ENCODE measurements at regions not wholly inside any gene's neighbourhood (a gene's known extent, or its start where the extent isn't known, plus 50 kb on each side); places are given as distances from the start of the nearest gene placed in this dataset.

DNA sequence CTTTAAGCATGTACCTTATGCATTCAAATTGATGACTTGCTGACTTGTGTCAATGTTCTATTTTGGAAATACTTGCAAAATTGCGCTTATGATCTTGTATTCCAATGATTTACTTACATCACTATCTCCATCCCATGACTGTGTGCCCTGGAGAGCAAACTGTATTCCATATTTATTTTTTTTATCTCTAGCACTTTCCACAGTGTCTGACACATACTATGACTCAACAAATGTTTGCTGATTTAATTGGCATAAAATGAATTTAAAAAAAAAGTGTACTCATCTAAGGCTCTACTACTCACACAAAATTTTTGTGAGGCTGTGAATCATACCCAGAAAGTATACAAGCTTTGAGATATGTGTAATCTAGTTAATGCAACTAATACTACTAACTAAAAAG is 1066.8 kb upstream of the ADGRL3 start (continued):
- TF ChIP-seq, protein P1, sequence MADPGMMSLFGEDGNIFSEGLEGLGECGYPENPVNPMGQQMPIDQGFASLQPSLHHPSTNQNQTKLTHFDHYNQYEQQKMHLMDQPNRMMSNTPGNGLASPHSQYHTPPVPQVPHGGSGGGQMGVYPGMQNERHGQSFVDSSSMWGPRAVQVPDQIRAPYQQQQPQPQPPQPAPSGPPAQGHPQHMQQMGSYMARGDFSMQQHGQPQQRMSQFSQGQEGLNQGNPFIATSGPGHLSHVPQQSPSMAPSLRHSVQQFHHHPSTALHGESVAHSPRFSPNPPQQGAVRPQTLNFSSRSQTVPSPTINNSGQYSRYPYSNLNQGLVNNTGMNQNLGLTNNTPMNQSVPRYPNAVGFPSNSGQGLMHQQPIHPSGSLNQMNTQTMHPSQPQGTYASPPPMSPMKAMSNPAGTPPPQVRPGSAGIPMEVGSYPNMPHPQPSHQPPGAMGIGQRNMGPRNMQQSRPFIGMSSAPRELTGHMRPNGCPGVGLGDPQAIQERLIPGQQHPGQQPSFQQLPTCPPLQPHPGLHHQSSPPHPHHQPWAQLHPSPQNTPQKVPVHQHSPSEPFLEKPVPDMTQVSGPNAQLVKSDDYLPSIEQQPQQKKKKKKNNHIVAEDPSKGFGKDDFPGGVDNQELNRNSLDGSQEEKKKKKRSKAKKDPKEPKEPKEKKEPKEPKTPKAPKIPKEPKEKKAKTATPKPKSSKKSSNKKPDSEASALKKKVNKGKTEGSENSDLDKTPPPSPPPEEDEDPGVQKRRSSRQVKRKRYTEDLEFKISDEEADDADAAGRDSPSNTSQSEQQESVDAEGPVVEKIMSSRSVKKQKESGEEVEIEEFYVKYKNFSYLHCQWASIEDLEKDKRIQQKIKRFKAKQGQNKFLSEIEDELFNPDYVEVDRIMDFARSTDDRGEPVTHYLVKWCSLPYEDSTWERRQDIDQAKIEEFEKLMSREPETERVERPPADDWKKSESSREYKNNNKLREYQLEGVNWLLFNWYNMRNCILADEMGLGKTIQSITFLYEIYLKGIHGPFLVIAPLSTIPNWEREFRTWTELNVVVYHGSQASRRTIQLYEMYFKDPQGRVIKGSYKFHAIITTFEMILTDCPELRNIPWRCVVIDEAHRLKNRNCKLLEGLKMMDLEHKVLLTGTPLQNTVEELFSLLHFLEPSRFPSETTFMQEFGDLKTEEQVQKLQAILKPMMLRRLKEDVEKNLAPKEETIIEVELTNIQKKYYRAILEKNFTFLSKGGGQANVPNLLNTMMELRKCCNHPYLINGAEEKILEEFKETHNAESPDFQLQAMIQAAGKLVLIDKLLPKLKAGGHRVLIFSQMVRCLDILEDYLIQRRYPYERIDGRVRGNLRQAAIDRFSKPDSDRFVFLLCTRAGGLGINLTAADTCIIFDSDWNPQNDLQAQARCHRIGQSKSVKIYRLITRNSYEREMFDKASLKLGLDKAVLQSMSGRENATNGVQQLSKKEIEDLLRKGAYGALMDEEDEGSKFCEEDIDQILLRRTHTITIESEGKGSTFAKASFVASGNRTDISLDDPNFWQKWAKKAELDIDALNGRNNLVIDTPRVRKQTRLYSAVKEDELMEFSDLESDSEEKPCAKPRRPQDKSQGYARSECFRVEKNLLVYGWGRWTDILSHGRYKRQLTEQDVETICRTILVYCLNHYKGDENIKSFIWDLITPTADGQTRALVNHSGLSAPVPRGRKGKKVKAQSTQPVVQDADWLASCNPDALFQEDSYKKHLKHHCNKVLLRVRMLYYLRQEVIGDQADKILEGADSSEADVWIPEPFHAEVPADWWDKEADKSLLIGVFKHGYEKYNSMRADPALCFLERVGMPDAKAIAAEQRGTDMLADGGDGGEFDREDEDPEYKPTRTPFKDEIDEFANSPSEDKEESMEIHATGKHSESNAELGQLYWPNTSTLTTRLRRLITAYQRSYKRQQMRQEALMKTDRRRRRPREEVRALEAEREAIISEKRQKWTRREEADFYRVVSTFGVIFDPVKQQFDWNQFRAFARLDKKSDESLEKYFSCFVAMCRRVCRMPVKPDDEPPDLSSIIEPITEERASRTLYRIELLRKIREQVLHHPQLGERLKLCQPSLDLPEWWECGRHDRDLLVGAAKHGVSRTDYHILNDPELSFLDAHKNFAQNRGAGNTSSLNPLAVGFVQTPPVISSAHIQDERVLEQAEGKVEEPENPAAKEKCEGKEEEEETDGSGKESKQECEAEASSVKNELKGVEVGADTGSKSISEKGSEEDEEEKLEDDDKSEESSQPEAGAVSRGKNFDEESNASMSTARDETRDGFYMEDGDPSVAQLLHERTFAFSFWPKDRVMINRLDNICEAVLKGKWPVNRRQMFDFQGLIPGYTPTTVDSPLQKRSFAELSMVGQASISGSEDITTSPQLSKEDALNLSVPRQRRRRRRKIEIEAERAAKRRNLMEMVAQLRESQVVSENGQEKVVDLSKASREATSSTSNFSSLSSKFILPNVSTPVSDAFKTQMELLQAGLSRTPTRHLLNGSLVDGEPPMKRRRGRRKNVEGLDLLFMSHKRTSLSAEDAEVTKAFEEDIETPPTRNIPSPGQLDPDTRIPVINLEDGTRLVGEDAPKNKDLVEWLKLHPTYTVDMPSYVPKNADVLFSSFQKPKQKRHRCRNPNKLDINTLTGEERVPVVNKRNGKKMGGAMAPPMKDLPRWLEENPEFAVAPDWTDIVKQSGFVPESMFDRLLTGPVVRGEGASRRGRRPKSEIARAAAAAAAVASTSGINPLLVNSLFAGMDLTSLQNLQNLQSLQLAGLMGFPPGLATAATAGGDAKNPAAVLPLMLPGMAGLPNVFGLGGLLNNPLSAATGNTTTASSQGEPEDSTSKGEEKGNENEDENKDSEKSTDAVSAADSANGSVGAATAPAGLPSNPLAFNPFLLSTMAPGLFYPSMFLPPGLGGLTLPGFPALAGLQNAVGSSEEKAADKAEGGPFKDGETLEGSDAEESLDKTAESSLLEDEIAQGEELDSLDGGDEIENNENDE (IDR thresholded peaks at IDR 0.05; ENCODE audit: insufficient replicate concordance, low read length) = no peak
